GM13976 (cell line): ENCODE measurements at regions not wholly inside any gene's neighbourhood (a gene's known extent, or its start where the extent isn't known, plus 50 kb on each side); places are given as distances from the start of the nearest gene placed in this dataset.
"Not testable (repeated sequence)": the region's sequence is repeated elsewhere in the genome, so short reads cannot be mapped to it uniquely, and the experiment has no call there.

Experiments used
- DNase-seq: peaks from one replicate; pipeline ENCODE4 v3.0.0; 2012; ENCODE audit warnings: low spot score
- in situ Hi-C: fragments of 300-500 bp; cut with MboI; formaldehyde crosslinking; loops from one replicate; pipeline ENCODE4 v1.12.0; 2022; ENCODE audit warnings: low sequenced_read_pairs, mixed read lengths, inconsistent platforms; ENCODE audit not compliant: unreplicated experiment
- TF ChIP-seq, protein P1 (sequence below): IDR thresholded peaks from 2 replicates; pipeline ENCODE4 v1.5.1; 2012; ENCODE audit warnings: borderline replicate concordance, mild to moderate bottlenecking; ENCODE audit not compliant: insufficient read depth; ENCODE audit errors: extremely low read depth, missing control alignments, control extremely low read depth

DNA sequence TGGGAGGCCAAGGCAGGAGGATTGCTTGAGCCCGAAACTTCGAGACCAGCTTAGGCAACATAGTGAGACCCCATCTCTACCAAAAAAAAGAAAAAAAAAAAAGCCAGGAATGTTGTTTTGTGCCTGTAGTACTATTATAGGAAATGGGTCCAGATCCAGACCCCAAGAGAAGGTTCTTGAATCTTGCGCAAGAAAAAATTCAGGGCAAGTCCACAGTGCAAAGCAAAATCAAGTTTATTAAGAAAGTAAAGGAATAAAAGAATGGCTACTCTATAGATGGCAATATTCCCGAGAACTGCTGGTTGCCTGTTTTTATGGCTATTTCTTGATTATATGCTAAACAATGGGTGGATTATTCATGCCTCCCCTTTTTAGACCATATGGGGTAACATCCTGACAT, 51.2 kb upstream of the RDX start:
- DNase-seq = no peak
- in situ Hi-C loops = no loop called here
- TF ChIP-seq, protein P1, sequence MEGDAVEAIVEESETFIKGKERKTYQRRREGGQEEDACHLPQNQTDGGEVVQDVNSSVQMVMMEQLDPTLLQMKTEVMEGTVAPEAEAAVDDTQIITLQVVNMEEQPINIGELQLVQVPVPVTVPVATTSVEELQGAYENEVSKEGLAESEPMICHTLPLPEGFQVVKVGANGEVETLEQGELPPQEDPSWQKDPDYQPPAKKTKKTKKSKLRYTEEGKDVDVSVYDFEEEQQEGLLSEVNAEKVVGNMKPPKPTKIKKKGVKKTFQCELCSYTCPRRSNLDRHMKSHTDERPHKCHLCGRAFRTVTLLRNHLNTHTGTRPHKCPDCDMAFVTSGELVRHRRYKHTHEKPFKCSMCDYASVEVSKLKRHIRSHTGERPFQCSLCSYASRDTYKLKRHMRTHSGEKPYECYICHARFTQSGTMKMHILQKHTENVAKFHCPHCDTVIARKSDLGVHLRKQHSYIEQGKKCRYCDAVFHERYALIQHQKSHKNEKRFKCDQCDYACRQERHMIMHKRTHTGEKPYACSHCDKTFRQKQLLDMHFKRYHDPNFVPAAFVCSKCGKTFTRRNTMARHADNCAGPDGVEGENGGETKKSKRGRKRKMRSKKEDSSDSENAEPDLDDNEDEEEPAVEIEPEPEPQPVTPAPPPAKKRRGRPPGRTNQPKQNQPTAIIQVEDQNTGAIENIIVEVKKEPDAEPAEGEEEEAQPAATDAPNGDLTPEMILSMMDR = no peak

DNA sequence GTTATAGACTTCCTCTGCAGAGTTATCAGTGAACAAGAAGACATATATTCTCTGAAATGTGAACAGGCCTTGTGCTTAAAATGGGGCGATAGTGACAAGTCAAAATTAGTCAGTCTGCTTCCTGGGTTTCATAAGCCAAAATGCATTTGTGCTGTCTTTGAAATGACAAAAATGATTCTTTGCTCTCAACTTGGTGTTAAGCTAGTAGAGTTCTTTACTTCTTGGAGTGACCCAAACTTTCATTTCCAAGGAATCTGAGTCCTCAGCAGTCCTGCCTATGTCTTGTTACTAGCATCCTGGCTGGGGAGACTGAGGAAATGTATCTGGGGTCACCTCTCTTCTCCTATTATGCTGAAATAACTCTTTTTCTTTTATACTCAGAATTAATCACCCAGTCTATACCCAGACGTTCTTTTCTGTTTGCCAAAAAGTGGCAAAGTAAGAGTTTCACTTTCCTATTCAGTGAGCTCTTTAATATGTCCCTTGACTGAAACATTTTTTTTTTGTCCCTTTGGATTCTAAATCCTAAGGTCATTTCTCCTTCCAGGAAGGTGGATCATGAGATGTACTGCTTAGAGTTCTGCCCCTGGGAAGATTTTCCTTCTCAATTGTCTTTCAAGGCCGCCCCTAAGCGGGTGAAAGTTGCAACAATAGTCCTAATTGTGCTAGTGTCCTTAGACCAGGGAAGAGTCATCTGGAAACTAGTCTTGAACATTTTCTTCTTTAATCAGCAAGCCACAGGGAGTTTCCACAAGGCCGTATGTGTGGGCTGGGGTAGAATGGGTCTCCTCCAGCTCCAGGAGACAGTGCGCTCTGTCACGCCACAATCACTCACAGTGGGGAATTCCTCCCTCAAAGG, 53.0 kb upstream of the RDX start:
- DNase-seq = peak; percentile 58
- in situ Hi-C loops = no loop called here
- TF ChIP-seq, protein P1 = no peak

DNA sequence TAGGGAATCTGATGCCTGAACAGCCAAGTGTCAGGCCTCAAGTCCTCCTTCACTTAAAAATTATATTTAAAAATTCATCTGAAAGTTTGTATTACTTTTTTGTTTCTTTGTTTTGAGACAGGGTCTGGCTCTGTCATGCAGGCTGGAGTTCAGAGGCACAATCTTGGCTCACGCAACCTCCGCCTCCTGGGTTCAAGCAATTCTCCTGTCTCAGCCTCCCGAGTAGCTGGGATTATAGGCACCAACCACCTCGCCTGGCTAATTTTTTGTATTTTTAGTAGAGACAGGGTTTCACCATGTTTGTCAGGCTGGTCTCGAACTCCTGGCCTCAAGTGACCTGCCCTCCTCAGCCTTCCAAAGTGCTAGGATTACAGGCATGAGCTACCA, 53.6 kb upstream of the RDX start:
- in situ Hi-C loops = loop anchor here (25.0 kb wide), 2 partner anchors 388 to 488 kb away; no protein-coding TSS in a partner anchor
- DNase-seq = not testable (repeated sequence)

DNA sequence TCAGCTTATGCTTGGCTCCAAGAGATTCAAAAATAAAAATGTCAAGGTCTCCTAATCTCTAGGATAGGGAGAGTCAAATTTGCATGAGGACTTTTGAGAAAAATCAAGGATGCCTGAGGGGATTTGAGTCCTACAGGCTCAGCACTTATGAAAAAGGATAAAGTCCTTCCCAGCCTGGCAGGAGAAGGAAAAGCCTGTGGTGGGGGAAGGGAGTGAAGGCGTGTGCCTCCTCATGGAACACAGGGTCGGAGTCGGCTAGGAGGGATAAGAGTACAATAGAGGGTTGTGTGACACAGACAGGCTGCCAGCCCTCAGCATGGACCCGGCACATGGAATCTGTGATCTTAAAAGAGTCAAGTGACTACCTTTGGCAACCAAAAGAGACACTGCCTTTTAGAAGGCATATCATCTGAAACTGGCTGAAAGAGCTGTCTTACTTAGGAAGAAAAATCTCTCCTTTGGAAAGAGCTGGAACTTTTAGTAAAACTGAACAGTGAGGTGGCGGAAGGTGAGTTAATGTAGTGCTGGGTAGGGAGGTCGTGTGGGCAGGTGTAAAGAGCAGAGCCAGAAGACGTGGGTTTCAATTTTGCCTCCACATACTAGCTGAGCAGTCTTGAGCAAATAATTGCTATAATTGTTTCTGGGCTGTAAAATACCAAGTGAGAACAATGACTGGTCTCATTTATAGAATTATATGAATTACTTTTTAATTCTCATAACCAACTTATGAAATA, 58.8 kb upstream of the RDX start:
- in situ Hi-C loops = loop anchor here (25.0 kb wide), 2 partner anchors 393 to 493 kb away; no protein-coding TSS in a partner anchor
- DNase-seq = no peak
- TF ChIP-seq, protein P1 = no peak

DNA sequence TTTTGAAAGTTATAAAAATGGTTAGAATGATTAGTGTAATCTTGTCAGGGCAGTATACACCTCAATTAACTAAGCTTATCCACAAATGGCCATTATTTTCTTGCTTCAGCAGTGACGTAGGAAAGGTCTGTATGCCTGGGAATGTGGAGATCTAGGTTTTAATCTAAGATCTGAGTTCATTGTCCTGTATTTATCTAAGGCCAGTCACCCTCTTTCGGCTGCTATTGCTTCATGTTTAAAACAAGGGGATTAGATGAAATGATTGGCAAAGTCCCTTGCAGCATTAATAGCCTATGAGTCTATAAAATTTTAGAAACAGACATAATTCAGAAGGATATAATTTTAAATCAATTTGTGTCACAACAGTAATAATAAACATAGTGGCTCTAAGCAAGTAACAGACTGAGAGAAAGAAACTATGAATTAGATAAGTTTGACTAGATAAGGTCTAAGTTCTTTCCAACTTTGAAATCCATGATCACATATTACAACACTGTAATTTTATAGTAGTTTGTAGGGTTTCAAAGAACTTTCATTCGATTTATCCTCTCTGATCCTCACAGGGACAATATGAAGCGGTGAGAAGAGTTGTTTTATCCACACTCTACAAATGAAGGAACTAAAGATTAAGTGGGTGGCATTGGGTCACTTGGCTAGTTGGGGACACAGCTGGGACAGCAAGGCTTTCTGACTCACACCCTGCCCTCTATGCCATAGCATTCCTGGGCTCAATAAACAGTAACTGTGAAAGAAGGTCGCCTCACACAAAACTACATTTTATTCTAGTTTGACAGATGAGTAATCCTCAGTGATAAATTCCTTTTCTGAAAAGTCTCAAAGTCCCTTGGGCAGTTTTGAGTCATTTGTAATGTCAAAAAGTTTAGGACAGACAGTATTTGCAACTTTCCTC, 60.6 kb upstream of the RDX start:
- DNase-seq = no peak
- TF ChIP-seq, protein P1 = no peak
- in situ Hi-C loops = loop anchor here (25.0 kb wide), 2 partner anchors 395 to 495 kb away; no protein-coding TSS in a partner anchor

DNA sequence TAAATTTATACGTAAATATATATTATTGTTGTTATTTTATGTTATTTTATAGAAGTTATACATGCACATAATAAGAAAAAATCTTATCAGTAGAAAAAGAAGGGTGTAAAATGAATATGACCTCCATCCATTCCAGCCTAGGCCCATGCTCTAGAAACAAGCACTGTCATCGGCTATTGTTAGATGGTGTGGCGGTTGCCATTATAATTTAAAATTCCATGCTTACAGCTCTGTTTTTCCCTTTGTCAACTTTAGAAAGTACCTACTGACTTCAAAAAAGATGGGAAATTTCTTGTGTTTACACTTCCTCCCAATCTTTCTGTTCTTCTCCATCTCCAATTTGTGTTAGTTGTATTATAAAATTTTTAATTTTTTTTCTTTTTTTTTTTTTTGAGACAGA, 61.9 kb upstream of the RDX start:
- in situ Hi-C loops = loop anchor here (25.0 kb wide), 2 partner anchors 396 to 496 kb away; no protein-coding TSS in a partner anchor
- no peak for DNase-seq
- TF ChIP-seq, protein P1 = no peak

DNA sequence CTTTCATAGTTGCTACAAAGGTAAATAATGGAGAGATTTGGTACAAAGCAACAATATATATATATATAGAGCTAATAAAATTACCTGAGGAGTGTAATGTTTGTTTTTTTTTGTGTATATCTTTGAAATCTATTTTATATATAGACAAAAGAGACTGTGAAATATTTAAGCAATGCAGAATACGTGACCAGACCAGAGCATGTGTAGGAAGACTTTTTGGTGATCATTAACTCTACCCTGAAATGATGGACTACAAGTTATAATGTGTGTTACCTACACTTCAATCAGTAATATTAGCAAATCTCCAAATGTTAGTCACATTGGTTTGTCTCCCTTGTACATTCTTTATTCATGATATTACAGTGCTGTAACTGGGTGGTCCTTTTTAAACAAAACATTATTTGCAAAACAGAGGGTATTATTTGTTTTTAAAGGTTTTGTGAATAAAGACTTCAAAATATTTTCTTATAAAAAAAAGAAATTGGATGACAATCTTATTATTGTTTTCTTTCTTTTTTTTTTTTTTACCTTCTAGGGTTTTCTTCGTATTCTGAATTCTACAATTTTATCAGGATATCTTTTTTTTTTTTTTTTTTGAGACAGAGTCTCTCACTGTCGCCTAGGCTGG, 64.5 kb upstream of the RDX start:
- in situ Hi-C loops = loop anchor here (25.0 kb wide), 2 partner anchors 399 to 499 kb away; no protein-coding TSS in a partner anchor
- DNase-seq = not testable (repeated sequence)
